Mesothelial cell of epicardium (in vitro differentiated cells): ENCODE measurements at regions not wholly inside any gene's neighbourhood (a gene's known extent, or its start where the extent isn't known, plus 50 kb on each side); places are given as distances from the start of the nearest gene placed in this dataset.

Experiments used
- DNase-seq, 2 experiments: peaks; one replicate each; pipeline ENCODE4 v3.0.0; 2021; ENCODE audit warnings: low spot score in 2 of 2; ENCODE audit not compliant: unreplicated experiment in 2 of 2
- H3K27ac Mint-ChIP-seq: 2 replicates; pipeline ENCODE4 v1.8.0; 2021; ENCODE audit warnings: mixed read lengths
- H3K27me3 Mint-ChIP-seq: 2 replicates; pipeline ENCODE4 v1.8.0; 2021; ENCODE audit warnings: low read depth, mixed read lengths
- H3K36me3 Mint-ChIP-seq: 2 replicates; pipeline ENCODE4 v1.8.0; 2021; ENCODE audit warnings: mixed read lengths
- H3K4me1 Mint-ChIP-seq: 2 replicates; pipeline ENCODE4 v1.8.0; 2021; ENCODE audit warnings: mixed read lengths
- H3K4me3 Mint-ChIP-seq: 2 replicates; pipeline ENCODE4 v1.8.0; 2021; ENCODE audit warnings: mild to moderate bottlenecking, moderate library complexity, mixed read lengths
- H3K9me3 Mint-ChIP-seq: 2 replicates; pipeline ENCODE4 v1.8.0; 2021; ENCODE audit warnings: mixed read lengths
- TF ChIP-seq, protein P1 (sequence below): fragments of 200-600 bp; sonication (generic); IDR thresholded peaks from one replicate; pipeline ENCODE4 v1.5.0; 2021; ENCODE audit warnings: antibody characterized with exemption; ENCODE audit not compliant: unreplicated experiment

DNA sequence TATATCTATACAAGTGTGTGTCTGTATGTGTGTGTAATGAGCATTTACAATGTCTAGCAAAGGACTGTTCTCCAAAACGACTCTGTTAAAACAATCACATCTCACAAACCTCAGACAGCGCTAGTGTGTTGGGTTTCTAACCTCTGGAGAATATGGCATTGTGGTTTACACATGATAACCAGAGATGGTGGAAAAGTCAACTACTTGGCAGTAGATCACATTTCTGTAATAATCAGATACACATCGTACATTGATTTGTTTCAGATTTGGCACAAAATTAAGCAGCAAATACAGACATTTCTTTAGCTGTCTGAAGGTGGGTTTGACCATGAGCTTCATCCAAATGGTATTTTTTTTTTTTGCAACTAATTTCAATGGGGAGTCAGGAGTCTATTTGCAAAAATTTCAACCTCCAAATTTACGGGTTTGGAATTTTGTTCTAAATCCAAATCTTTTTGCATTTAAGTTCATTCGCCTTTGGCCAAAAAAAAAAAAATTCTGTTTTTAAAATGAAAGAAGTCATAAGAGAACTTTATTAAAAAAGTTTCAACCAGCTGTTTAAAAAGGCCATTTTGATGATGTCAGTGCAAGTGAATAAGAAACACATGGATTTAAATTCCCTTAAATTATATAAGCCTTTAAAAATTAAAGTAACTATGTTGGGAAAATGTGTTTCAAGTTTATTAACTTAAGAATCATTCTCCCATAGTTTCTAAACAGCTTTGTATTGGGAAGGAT is 127.8 kb downstream of the TMEM26 start:
- no peak for DNase-seq
- TF ChIP-seq, protein P1, sequence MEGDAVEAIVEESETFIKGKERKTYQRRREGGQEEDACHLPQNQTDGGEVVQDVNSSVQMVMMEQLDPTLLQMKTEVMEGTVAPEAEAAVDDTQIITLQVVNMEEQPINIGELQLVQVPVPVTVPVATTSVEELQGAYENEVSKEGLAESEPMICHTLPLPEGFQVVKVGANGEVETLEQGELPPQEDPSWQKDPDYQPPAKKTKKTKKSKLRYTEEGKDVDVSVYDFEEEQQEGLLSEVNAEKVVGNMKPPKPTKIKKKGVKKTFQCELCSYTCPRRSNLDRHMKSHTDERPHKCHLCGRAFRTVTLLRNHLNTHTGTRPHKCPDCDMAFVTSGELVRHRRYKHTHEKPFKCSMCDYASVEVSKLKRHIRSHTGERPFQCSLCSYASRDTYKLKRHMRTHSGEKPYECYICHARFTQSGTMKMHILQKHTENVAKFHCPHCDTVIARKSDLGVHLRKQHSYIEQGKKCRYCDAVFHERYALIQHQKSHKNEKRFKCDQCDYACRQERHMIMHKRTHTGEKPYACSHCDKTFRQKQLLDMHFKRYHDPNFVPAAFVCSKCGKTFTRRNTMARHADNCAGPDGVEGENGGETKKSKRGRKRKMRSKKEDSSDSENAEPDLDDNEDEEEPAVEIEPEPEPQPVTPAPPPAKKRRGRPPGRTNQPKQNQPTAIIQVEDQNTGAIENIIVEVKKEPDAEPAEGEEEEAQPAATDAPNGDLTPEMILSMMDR = no peak
- Mint-ChIP-seq H3K27ac (no peak overlapping the region), H3K27me3 (peaks cover 10% of the 10 kb centered on the region), H3K36me3 (peaks cover 2% of the 10 kb centered on the region), H3K9me3 (peaks cover 23% of the 10 kb centered on the region), H3K4me3 (no peak overlapping the region), H3K4me1 (peaks cover 25% of the 10 kb centered on the region)

DNA sequence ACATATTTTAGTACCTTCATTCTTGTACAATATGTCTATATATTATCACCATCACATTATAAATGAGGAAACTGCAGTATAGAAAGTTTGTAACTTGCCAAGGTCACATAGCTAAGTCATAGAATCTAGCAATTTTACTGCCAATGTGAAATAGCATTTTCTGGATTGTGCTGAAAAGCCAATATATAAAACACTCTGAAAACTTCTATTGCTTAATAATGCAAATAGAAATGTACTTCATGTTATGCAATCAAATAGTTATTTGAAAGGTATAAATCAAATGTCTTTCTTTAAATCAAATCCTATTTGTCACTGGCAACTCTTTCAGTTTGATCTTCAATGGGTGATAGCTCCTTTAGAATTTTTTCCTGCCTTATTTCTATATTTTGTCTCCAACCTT is 129.5 kb downstream of the TMEM26 start:
- Mint-ChIP-seq H3K27ac (no peak overlapping the region), H3K4me3 (no peak overlapping the region), H3K27me3 (peaks cover 10% of the 10 kb centered on the region), H3K36me3 (no peaks in the 10 kb centered on the region), H3K4me1 (peaks cover 29% of the 10 kb centered on the region), H3K9me3 (peaks cover 12% of the 10 kb centered on the region)
- DNase-seq = no peak
- TF ChIP-seq, protein P1 = no peak

DNA sequence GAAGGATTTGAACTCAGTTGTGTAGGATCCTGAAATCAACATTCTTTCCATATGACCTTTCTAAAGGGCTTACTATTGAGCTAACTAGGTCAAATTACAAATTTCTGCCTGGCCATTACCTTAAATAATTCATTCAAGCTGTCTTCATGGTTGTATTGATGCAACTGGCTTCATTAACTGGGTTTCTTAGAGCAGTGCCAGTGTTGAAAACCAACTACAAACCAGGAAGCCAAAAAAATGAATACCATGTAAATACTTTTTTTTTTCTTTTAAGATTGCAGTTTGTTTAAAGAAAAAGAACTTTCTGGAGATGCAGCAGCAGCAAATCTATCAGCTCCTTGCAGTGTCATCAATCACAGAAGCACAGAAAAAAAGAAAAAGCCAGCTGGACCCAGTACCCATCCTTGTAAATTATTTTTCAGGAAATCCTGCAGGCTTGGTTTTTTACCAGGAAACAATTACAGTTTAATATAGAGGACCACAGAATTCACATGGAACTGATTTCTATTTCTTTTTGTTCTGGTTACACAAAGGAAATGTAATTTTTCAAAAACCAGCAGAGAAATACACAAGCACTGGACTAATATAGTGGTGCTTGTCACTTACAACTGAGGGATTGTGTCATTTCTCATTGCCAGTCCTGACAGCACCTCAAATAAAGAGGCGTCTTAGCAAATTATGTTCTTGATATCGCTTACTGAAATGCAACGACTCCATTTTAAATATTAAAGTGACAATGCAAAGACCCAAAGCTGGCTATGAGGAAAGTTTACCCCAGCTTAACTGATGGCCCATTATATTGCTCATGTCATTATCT is 131.9 kb downstream of the TMEM26 start:
- Mint-ChIP-seq H3K4me3 (no peak overlapping the region), H3K9me3 (no peaks in the 10 kb centered on the region), H3K36me3 (no peaks in the 10 kb centered on the region), H3K27ac (no peak overlapping the region), H3K27me3 (peaks cover 7% of the 10 kb centered on the region), H3K4me1 (peaks cover 31% of the 10 kb centered on the region)
- TF ChIP-seq, protein P1 = no peak
- no peak for DNase-seq

DNA sequence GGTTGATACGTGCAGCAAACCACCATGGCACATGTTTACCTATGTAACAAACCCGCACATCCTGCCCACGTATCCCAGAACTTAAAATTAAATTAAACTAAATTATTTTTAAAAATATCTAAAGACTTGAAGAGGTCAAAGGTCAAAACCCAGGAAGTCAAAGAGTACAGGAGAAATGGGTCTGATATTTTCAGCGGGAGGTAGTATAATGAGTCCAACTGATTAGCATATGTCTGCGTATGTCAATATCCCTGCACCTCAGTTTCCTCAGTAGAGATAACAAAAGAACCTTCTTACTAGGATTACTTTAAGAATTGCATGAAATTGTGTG is 133.0 kb downstream of the TMEM26 start:
- Mint-ChIP-seq H3K36me3 (no peaks in the 10 kb centered on the region), H3K27me3 (peaks cover 5% of the 10 kb centered on the region), H3K4me1 (peaks cover 29% of the 10 kb centered on the region), H3K4me3 (no peak overlapping the region), H3K9me3 (peaks cover 5% of the 10 kb centered on the region), H3K27ac (no peak overlapping the region)
- no peak for DNase-seq
- TF ChIP-seq, protein P1 = no peak

DNA sequence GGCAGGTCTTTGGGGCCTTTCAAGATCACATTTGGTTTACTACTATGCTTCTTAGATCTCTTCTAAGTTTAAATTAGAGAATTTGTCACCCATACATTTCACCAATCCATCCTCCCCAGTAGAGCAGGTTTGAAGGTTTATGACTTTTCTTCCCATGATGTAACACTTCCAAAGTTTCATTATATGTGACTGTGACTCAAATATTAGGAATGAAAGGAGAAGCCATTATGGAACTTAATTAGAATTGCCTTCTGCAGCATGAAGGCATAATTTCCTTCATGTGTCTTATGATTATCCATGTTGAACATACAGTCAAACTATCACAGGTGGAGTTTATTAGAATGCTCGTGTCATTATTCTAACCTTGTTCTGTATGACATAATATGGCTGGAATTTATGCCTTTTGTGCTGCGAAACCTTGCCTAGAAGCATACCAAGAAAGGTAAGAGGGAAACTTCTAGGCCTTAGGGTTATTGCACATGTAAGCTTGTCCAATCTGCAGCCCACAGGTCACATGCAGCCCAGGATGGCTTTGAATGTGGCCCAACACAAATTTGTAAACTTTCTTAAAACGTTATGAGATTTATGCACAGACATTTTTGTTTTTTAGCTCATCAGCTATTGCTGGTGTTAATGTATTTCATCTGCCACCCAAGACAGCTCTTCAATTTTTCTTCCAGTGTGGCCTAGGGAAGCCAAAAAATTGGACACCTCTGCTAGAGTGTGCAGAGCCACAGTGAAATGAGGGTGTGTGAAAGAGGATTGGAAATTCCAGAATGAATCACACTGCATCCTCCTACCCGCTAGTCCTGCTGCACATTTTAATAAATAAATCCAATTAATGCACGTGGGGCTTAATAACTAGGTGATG is 133.6 kb downstream of the TMEM26 start:
- DNase-seq = no peak
- Mint-ChIP-seq H3K4me1 (peaks cover 24% of the 10 kb centered on the region), H3K27ac (no peak overlapping the region), H3K27me3 (peaks cover under 1% of the 10 kb centered on the region), H3K4me3 (no peak overlapping the region), H3K36me3 (no peaks in the 10 kb centered on the region), H3K9me3 (peaks cover 6% of the 10 kb centered on the region)
- TF ChIP-seq, protein P1 = no peak
